GOT3 (cell line): ENCODE measurements at regions not wholly inside any gene's neighbourhood (a gene's known extent, or its start where the extent isn't known, plus 50 kb on each side); places are given as distances from the start of the nearest gene placed in this dataset.
"Not testable (repeated sequence)": the region's sequence is repeated elsewhere in the genome, so short reads cannot be mapped to it uniquely, and the experiment has no call there.

Experiments used
- DNase-seq: peaks from one replicate; lab custom pipeline; 2025; ENCODE audit warnings: mixed read lengths; lab: John Stamatoyannopoulos, UW

DNA sequence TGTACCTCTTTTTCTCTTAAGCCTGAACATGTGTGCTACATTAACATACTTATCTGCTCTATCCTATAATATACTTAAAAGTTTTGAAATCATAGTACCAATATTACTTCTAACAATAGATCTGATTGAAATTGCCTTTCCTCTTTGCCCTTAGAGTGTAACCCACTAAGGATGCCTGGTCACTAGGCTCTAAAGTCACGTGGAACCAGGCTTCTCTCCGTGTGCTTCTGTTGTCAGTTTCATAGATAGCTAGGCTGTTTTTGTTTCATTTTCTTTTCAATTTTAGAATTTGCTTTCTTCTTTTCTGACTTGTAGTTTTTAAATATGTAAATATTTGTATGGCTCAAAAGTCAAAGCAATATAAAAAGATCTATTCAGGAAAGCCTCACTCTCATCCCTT is 100.5 kb upstream of the PZP start:
- not testable (repeated sequence) for DNase-seq

DNA sequence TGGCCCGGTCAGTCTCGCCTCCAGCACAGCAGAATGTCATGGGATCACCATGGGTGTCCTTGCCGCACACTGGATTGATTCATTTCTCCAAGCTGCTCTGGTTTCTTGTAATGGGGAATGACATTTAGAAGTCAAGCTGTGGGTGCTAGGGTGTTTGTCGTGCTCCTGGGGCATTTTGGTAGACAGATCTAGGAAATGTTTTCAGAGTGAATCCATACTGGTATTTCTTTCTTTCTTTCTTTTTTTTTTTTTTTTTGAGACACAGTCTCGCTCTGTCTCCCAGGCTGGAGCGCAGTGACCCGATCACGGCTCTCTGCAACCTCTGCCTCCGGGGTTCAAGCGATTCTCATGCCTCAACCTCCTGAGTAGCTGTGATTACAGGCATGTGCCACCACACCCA is 100.0 kb upstream of the PZP start:
- not testable (repeated sequence) for DNase-seq

DNA sequence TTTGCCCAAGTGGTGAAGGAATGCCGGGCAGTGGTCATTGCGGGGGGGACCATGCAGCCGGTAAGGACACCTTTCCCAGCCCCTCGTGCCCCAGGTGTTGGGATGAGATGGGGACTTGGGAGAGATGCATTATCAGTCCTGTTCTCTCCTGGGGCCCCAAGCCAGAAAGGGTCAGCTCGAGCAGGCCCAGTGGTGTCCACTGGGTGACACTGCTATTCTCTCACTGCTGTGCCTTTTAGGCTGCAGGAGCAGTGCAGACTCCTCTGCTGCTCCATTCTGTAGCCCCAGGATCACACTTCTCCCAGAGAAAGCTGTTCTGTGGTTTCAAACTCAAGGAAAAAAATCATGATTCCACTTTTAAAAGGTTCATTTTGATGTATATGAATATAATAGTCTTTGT is 99.1 kb upstream of the PZP start:
- DNase-seq, result not testable (repeated sequence)

DNA sequence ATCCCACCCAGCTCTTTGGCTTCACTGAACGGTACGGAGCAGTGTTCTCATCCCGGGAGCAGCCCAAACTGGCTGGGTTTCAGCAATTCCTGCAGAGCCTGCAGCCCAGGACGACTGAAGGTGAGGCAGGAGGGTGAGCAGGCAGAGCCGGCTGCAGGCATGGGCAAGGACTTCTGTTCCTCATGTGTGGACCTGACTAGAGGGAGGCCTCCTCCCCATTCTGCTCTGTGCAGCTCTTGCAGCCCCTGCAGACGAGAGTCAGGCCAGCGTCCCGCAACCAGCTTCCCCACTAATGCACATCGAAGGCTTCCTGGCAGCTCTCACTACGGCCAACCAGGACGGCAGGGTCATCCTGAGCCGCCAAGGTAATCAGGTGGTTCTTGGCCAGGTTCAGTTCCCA is 97.8 kb upstream of the PZP start:
- DNase-seq, result not testable (repeated sequence)

DNA sequence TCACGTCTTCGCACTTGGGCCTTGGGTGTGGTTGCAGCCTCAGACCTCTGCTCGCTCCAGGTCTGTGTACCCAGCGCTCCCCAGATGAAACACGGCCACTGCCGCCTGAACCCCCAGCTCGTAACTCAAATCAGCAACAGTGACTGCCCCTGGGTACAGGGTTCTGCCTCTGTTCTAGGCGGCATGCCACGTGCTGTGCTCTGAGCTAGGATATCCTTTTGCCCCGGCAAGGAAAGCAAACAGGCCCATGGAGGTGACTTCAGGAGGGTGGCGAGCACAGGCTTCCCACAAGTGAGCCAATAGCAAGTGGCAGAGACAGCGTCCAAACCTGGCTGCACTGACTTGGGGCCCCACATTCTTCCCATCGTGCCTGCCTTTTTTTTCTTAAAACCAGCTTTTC is 96.3 kb upstream of the PZP start:
- DNase-seq, result not testable (repeated sequence)

- not testable (repeated sequence) for DNase-seq
These were observed 87.7 kb upstream of the PZP start for GRCh38 chr12:9295872-9296271.

GRCh38 chr12:9294072-9294620 is 86.0 kb upstream of the PZP start:
- DNase-seq, result not testable (repeated sequence)

GRCh38 chr12:9293391-9293790 is 85.2 kb upstream of the PZP start:
- DNase-seq, result not testable (repeated sequence)

DNA sequence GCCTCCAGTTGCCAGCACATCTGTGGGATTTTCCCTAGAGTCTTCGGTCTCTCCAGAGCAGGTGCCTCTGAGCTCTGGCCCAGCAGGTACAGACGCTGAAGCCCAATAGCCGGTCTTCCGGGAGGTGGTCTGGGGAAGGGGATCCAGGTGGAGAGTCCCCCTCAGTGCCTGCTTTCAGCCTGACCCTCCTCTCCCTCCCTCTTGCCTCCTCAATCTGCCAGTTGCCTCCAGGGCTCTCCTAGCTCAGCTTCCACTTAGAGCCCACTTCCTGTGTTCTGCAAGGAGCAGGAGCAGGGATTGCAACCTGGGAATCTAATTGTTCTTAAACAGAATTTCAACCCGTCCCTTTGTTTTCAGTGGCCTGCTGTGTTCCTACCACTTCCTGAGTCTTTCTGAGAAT is 81.8 kb upstream of the PZP start:
- DNase-seq, result not testable (repeated sequence)

GRCh38 chr12:9284724-9285123 is 76.5 kb upstream of the PZP start:
- not testable (repeated sequence) for DNase-seq

GRCh38 chr12:9284197-9284596 is 76.0 kb upstream of the PZP start:
- not testable (repeated sequence) for DNase-seq

DNA sequence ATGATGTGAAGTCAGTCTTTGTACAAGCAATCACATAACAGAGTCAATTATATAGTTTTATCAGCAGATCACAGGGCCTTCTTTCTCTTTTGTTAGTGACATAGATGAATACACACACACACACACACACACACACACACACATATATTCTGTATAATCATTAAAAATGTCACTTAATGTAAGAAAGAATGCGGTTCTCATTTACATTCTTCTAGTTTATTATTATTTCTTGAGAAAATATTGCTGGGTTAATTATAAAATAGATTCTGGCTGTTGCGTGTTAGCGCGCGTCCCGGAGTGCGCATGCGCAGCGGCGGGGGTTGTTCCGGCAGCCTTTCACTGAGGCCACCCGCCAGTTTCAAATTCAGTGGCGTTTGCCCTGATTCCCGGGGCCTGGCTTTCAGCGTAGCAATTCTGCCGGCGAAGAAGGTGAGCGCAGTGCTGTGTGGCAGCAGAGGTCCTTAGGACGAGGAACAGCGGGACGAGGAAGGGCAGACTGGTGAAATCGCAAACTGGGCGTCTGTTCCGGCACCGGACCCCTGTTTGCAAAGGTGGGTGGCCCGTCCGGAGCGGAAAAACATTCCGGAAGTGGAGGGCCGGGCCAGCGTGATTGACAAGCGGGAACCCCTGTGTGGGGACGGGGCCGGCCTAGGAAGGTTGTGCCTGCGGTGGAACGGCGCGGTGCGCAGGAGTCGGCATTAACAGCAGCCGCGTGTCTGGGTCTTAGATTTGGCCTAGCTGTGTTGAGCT is 75.3 kb upstream of the PZP start:
- DNase-seq, result peak; percentile 12

- DNase-seq, result no peak
These were observed 68.8 kb upstream of the PZP start for GRCh38 chr12:9276990-9277389.

- DNase-seq, result no peak
These were observed 65.1 kb upstream of the PZP start for GRCh38 chr12:9273276-9273675.

DNA sequence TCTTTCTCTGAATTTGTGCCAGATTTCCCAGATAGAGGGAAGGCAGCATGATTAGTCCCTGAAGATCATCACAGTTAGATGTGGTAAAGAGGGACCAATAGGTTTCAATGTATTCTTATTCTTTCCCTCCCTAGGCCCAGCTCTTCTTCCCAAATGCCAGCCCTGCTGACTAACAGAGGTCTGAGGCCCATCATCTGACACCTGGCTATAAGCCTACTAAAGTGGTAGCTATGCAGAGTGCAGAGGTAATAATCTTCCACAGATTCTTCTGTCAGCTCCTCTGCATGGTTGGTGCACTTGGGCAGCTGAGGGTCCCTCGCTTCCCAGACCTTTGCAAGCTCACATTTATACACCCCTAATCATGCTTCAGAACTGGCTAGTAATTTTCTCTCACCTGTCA is 63.7 kb upstream of the PZP start:
- no peak for DNase-seq

DNA sequence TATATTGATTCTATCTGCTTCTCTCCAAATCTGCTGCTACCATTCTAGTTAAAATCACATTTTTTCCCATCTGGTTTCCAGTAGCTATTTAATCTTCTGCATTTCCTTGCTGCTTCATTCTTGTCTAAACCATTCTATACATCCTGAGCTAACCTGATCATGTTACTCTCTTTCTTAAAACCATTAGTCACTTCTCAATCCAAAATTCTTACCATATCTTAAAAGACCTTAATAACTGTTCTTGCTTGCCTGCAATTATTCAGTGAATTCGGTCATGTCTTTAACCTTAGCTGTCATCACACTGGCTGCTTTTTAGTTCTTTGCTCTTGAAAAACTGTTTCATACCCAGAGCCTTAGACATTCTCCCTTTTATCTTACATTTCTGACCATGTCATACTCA is 56.4 kb upstream of the PZP start:
- DNase-seq, result no peak

DNA sequence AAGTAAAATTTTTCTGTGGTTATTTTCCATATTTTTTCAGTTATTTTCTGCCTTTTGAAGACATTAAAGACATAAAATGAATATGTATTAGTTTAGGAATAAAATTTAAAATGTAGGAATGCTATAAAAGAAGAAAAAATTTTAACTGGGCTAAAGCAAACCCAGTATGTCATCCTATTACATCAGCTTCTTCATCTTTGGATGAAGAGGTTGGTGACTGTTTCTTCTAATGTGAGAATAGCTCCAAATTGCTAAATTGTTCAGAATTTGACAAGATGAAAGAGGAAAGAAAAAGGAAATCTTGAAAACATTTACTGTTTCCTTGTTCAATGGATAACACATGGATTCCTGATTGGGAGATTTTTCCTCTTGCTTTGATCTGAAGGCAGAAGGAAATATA is 52.7 kb upstream of the PZP start:
- DNase-seq, result no peak

DNA sequence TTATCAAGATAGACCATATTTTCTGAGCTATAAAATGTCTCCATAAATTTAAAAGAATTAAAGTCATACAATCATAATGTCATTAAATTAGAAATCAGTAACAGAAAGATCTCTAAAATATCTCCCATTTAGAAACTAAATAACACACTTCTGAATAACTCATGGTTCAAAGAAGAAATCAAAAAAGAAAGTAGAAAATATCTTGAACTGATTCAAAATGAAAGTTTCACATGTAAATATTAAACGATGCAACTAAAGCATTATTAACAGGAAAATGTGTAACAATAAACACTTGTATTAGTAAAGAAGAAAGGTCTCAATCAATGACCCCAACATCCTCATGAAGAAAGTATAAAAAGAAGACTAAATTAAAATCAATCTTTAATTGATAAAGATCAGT is 50.5 kb upstream of the PZP start:
- DNase-seq, result no peak
